GM19324 (cell line): ENCODE measurements at regions not wholly inside any gene's neighbourhood (a gene's known extent, or its start where the extent isn't known, plus 50 kb on each side); places are given as distances from the start of the nearest gene placed in this dataset.
A peak's percentile ranks its signal among the peaks of the same experiment; 100 is the strongest.
"Not testable (repeated sequence)": the region's sequence is repeated elsewhere in the genome, so short reads cannot be mapped to it uniquely, and the experiment has no call there.

Source experiments
- ATAC-seq: cut with Tn5 transposase; IDR thresholded peaks from one replicate; pipeline ENCODE4 v1.9.1; 2021; ENCODE audit warnings: mild to moderate bottlenecking, moderate library complexity; ENCODE audit not compliant: unreplicated experiment, low FRiP score

DNA sequence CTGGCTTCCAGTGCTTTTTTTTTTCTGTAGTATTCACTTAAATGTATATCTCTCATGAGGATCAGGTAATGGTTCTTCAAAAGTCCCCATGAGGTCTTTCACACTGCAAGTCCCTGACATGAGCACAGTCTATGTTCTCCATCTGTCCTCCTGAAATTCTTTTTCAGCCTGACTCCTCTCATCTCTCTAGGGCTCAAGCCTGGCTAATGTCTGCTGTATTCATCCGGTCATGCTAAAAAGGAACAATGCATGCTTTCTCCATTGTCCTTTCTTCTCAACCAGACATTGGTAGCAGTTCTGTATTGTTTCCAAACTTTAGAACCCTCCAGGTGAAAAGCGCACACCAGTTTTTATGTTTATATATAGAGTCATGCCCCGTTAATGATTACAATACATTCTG, 368.3 kb upstream of the OLFM3 start:
- no peak for ATAC-seq

DNA sequence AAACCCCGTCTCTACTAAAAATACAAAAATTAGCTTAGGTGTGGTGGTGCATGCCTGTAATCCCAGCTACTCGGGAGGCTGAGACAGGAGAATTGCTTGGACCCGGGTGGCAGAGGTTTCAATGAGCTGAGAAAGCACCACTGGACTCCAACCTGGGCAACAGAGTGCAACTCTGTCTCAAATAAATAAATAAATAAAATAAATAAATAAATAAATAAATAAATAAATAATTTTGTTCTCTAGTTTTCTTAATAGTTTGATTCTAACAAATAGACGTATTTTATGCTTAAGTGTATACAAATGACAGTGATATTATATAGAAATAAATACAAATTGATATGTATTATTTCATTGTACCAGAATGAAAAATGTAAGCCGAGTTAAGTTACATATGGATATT, 339.9 kb upstream of the OLFM3 start:
- no peak for ATAC-seq

DNA sequence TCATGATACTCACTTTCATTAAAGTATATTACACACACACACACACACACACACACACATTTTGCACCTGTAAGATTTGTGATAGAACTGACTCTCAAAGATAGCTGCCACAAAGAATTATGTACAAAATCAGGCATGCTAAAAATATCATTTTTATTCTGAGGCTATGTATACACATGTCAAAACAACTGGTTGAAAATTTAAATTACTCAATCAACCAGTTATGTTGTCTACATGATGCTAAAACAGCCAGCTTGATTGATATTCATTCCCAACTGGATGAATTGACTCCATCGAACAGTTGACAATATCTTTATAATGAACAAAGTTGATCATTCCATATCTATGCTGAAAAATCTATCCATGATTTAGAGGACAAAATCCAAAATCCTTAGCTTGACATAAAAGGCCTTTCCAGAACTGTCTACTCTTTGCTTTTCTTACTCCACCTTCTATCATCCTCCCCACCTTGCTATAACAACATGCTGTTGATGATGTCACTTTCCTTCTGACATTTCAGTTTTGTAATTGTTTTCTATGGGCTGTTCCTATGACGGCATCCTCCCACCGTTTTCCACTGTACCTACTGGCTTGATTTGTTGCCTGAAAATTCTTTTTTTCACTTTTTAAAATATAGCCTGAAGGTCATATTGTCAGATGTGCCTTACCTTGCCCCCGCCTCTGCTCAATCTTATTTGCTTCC, 321.5 kb upstream of the OLFM3 start:
- no peak for ATAC-seq

DNA sequence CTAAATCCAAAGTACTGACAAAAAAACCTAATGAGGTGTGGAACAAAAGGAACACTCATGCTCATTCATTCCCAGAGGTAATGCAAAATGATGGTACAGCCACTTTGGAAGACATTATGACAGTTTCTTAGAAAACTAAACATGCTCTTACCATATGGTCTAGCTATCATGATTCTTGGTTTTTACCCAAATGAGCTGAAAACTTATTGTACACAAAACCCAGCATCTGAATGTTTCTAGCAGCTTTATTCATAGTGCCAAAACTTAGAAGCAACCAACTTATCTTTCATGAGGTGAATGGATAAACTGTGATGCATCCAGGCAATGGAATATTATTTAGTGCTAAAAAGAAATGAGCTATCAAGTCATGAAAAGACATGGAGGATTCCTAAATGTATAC, 318.4 kb upstream of the OLFM3 start:
- no peak for ATAC-seq

DNA sequence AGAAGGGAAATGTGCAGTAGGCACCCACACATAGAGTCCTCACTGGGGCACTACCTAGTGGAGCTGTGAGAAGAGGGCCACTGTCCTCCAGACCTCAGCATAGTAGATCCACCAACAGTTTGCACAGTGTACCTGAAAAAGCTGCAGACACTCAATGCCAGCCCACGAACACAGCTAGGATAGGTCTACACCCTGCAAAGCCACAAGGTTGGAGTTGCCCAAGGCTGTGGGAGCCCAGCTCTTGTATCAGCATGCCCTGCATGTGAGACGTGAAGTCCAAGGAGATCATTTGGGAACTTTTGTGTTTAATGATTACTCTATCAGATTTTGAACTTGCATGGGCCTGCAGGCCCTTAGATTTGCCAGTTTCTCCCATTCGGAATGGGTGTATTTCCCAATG, 299.4 kb upstream of the OLFM3 start:
- no peak for ATAC-seq

DNA sequence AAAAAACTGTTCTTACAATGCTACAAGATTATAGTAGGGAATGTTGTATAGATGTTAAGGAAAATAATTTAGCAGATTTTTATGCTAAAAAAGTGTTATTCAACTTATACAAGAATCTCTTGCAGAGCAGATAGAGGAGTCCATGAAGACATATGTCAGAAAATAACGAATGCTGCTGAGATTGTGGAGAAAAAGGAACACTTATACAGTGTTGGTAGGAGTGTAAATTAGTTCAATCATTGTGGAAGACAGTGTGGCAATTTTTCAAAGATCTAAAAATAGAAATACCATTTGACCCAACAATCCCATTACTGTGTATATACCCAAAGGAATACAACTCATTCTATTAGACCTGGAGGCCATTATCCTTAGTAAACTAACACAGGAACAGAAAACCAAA, 286.2 kb upstream of the OLFM3 start:
- no peak for ATAC-seq

DNA sequence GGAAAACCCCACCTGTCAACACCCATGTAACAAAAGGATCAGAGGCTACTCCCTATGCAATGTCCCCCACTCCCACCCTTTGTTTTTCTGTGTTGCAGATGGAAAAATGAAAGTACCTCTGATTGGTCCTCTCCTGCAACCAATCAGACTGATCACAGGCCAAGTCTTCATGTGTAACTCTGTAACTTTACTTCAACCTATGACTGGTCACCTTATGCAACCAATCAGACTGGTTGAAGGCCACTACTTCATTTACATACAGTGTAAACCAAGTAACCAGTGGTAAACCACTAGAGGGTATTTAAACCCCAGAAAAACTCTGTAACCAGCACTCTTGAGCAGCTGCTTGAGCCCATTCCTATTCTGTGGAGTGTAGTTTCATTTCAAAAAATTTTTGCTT, 266.3 kb upstream of the OLFM3 start:
- ATAC-seq: no peak

DNA sequence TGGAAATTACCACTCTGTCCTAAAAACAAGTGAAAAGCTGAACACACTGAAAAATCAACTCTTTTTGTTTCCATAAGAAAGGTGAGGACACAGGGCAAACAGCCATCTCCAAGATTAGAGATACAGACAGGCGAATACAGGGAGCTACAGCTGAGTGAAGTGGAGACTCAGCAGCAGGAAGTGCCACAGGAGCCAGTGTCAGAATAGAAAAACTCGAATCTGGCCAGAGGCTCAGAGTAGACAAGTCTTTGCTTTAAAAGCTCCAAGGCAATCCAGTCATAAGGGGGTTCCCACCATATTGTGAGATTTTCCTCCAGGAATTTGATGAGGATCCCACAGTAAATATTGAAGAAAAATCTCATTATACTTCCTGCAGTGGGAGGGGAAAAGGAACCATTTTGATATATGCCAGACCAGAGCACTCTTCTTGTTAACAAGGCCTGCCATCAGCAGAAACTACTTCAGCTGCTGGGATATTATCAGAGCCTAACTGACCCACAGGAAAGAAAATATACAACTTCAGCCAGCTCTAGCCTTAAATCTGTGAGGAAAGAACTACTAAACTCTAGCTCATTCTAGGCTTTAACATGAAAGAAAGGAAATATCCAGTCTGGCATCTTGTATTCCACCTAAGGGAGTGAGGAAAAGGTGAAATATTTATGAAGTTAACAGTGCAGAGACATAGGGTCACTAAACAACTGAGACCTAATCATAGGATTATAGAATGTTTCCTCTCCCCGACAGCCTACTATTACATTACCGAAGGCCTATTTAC, 256.2 kb upstream of the OLFM3 start:
- no peak for ATAC-seq

DNA sequence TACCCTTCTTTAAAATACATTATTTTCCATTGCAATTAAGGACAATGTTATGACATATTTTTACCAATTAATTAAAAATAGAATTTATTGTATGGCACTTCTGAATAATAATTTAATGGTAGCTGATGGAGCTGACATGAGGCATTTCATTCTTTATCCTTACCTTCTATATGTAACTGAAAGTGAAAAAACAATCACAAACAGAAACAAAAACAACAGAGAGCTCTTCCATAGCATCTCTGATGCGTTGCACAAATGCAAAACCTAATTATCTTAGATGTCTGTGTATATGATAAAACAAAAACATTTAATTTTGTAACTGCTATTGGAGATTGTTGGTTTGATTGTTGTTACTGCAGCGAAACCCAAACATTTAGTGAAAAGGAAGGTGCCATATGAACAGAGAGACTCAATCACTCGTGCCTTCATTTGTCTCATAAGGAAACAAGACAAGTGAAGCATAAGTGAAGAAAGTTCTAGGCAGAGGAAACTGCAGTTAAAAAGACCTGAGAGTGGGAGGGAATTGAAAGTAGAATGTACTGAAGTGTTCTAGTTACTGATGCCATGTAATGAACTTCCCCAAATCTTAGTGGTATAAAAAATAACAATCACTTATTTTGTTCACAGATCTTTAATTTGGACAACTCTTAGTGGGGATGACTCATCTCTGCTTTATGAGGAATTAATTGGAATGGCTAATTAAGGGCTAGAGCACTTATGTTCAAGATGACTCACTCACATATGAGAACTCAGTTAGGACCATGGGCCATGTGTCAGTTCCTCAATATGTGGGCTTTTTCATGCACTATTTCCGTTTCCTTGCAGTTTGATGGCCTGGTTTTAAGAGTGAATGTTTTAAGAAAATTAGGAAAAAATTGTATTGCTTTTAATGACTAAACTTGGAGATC, 245.0 kb upstream of the OLFM3 start:
- peak; percentile 59 for ATAC-seq

DNA sequence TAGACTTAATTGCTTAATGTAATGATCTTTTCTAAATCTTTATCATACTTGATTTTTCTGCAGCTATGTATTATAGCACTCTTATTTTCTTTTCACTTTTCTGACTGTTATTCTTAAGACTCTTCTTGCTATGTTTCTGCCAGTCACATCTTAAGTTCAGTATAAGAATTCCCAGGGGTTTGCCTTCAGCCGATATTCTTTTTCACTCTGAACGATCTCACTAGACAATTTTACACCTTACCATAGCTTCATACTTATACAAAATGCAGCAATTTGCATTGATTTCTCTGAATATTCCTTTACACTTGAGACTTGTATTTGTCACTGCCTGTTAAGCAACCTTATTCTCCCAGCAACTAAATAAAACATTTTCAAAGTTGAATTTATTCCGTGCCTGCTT, 242.5 kb upstream of the OLFM3 start:
- ATAC-seq: no peak

DNA sequence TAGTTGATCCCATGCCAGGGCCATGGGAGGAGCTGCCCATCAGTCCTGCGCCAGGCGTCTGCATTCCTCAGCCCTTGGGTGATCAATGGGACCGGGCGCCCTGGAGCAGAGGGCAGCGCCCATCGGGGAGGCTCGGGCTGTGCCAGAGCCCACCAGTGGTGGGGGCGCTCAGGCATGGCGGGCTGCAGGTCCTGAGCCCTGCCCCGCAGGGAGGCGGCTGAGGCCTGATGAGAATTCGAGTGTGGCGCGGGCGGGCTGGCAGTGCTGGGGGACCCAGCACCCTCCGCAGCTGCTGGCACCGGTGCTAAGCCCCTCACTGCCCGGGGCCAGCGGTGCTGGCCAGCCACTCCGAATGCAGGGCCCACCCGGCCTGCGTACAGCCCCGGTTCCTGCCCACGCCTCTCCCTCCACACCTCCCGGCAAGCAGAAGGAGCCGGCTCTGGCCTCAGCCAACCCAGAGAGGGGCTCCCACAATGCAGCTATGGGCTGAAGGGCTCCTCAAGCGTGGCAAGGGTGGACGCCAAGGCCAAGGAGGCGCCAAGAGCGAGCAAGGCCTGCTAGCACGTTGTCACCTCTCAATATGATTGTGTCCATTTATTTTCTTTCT, 238.1 kb upstream of the OLFM3 start:
- ATAC-seq: no peak

DNA sequence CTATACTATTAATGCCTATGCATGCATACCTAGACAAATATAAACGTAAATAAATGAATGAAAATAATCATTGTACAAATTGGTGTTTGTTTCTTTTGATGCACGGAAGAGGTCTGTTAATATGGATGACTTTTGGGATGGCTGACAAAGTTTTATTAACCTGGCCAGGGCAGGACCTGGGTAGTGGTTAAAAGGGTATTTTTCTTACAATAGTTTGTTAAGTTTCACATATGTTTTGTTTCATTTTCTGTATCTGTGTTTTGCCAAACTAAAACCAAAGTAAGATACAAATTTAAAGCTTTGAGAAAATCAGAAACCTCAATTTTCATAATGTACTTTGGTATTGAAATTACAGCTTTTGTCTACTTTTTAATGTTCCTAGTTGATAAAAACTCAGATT, 222.7 kb upstream of the OLFM3 start:
- ATAC-seq: peak; percentile 69

DNA sequence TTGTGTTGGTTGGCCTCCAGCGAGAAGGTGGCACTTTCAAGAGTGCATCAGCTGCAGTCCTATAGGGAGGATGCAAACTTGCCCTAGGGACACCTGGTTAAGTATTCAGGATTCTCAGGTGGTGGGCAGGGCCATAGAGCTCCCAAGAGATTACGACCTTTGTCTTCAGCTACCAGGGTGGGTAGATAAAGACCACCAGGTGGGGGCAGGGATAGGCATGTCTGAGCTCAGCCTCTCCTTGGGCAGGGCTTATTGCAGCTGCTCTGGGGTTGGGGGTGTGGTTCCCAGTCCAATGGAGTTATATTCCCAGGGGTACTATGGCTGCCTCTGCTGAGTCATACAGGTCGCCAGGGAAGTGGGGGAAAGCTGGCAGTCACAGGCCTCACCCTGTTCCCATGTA, 214.2 kb upstream of the OLFM3 start:
- ATAC-seq: not testable (repeated sequence)

DNA sequence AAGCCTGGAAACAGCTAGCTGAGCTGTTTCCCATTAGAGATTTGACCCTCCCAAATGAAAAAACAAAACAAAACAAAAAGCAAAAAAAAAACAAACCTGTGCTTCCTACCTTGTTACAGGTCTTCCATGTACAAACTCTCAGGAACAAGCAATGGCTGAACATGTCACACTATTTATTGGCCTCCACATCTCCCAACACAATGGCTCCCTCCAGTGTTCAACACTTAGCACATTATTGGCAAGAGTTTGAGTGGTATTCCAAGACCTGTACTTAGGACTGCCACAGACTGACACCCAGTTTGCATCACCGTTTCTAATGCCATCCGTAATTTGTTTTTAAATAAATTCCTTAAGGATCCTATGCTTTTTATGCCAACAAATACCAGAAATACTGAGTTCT, 195.0 kb upstream of the OLFM3 start:
- ATAC-seq: no peak

DNA sequence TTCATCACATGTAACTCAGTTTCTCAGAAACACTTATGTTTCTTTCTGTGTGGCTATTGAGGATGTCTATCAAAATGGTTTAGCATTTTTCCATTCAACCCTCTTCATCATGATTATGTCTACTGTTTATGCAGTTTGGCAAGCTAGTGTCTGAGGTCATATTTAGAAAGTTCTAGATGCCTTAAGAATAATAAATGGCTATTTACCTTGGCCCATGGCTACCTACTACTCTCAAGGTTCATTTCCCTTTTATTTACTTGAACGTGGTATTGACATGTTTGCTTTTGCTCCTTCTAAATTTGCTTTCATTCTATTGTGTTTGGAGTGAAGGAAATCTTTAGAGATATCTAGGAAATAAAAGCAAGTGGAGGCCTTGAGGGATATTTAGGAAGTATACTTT, 193.7 kb upstream of the OLFM3 start:
- no peak for ATAC-seq

DNA sequence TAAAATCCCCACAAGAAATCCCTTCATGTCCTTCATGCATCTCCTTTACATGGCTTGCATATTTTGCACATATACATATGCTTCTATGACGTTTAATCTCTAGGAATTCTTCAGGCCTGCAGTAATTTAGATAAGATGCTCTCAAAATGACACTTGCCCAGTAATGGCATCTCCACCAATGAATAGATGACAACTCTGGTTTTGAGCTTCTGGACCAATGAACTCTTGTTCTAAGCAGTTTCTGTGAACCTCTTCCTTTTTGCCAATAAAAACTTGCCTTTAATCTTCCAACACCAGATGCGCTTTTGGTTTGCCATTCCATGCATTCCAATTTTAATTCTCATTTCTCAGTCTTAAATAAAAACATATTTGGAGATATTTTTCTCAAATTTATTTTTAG, 189.8 kb upstream of the OLFM3 start:
- ATAC-seq: no peak

DNA sequence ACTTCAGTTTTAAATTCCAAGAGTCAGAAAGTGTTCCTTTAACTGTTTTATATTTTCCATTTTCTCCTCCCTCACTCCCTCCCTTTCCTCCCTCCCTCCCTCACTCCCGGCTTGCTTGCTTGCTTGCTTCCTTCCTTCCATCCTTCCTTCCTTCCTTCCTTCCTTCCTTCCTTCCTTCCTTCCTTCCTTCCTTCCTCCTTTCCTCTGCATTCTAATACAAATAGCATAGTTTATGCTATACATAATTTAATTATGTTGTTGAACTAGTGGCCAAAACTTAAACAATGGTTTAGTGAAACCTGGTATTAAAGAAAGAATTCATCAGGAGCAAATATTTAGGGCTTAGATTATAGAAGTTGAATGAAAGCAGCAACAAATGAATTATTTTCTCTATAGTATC, 188.5 kb upstream of the OLFM3 start:
- no peak for ATAC-seq

DNA sequence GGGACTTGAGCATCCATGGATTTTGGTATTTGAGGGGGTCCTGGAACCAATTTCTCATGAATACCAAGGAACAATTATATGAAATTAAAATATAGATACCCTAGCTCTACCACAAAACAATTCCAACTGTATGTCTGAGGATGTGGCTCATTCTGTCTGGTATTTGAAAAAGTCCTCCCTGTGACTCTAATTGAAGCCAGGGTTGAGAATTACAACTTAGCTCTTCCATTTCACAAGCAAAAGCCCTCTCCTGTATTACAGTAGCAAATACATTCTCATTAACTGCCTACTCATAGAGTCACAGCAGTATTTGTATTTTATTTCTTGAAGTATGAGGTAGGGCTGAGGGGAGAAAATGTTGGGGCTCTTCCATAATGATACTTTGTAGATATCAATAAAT, 187.8 kb upstream of the OLFM3 start:
- no peak for ATAC-seq

DNA sequence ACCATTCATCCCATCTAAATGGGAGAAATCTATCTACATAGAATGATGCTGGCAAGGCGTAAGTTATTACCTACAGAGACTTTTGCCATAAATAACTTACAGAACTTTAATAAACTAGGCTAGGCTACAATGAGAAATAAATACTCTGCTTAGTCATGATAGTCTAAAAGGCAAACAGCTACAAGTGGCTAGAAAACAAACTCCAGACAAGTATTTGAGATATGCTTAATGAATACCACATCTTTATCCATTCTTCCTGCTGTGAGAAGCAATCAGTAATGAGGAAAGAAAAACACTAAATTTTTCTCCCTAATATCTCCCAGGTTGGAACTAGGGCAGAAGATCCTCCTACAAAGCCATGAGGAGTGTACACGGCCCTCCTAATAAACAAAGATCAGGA, 187.0 kb upstream of the OLFM3 start:
- ATAC-seq: no peak

DNA sequence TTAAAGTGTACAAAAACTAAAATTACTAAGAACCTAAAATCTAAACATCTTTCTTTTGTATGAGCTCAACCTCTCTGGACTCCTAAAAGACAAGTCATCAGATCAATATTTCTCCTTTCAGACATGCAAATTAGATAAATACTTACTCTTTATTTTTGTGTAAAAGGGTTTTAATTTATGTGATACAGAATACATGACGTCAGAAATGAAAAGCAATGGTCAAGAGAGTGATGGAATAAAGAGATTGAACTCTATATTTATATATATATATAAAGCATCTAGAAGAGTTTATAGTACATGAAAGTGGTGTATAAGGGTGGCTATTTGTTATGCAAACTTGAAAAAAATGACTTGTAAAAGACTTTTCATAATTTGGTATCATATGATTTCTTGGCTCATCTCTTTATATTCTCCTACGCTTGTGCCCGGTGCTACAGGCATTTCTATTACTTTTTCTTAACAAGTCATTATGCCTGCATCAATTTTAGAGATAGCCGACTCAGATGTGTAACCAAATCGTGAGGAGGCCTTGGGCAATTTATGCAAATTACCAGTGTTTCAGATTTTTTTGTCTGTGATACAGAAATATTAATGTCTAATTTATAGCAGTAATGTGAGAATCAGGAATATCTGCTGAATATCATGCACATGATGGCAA, 186.0 kb upstream of the OLFM3 start:
- no peak for ATAC-seq
